GM18867 (cell line): ENCODE measurements at regions not wholly inside any gene's neighbourhood (a gene's known extent, or its start where the extent isn't known, plus 50 kb on each side); places are given as distances from the start of the nearest gene placed in this dataset.

Experiments
- ATAC-seq: cut with Tn5 transposase; IDR thresholded peaks from one replicate; pipeline ENCODE4 v1.9.1; 2021; ENCODE audit warnings: mild to moderate bottlenecking, moderate library complexity; ENCODE audit not compliant: unreplicated experiment

DNA sequence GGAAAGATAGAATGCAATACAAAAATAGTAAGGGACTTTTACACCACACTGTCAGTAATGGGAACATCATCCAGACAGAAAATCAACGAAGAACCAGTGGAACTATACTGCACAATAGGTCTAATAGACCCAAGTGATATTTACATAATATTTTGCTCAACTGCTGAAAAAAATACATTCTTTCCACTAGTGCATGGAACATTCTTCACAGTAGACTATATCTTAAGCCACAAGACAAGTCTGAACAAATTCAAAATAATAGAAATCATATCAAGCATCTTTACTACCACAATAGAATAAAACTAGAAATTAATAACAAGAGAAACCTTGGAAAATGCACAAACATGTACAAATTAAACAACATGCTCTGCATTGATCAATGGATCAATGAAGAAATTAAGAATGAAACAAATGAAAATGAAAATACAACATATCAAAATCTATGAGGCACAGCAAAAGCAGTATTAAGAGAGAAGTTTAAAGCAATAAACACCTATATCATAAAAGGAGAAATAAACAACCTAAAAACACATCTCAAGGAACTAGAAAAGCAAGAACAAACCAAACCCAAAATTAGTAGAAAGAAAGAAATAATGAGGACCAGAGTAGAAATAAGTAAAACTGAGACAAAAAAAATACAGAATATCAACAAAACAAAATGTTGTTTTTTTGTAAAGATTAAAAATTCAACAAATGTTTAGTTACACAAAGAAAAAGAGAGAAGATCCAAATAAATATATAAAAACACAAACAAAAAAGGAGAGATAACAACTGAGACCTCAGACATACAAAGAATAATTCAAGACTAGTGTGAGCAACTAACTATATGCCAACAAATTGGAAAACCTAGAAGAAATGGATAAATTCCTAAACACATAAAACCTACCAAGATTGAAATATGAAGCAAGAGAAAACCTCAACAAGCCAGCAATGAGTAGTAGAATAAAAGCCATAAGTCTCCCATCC is 51.5 kb upstream of the ANTXR2 start:
- no peak for ATAC-seq
